HCT116 (cell line): ENCODE measurements at regions not wholly inside any gene's neighbourhood (a gene's known extent, or its start where the extent isn't known, plus 50 kb on each side); places are given as distances from the start of the nearest gene placed in this dataset.

Experiments
- EZH2 ChIP-seq: fragments of 200-600 bp; sonication (generic); IDR thresholded peaks from 2 replicates; pipeline ENCODE4 v1.6.1; 2017; ENCODE audit warnings: antibody characterized with exemption, mixed run types
- EZH2phosphoT487 ChIP-seq: fragments of 200-600 bp; IDR thresholded peaks from 2 replicates; pipeline ENCODE4 v1.6.1; 2018; ENCODE audit warnings: antibody characterized with exemption, borderline replicate concordance
- FOSL1 ChIP-seq: IDR thresholded peaks from 2 replicates; pipeline ENCODE4 v1.6.1; 2012; ENCODE audit warnings: low read depth
- MAX ChIP-seq: IDR thresholded peaks from 2 replicates; pipeline ENCODE4 v1.6.1; 2012
- POLR2A ChIP-seq: IDR thresholded peaks from 2 replicates; pipeline ENCODE4 v1.7.0; 2011; ENCODE audit warnings: borderline replicate concordance; ENCODE audit not compliant: insufficient read depth, insufficient read length; ENCODE audit errors: extremely low read depth
- RAD21 ChIP-seq: IDR thresholded peaks from 2 replicates; pipeline ENCODE4 v1.6.1; 2012; ENCODE audit warnings: low read depth, mild to moderate bottlenecking
- SIN3A ChIP-seq: IDR thresholded peaks from 2 replicates; pipeline ENCODE4 v1.6.1; 2012; ENCODE audit warnings: low read depth
- SRF ChIP-seq: IDR thresholded peaks from 2 replicates; pipeline ENCODE4 v1.6.1; 2012; ENCODE audit warnings: low read depth
- TF ChIP-seq, protein P1 (sequence below), 3 experiments: fragments of 200-600 bp in 1 of 3; sonication (generic) in 1 of 3; IDR thresholded peaks in 2 of 3; conservative IDR thresholded peaks in 1 of 3; 2 replicates each; pipeline ENCODE4 v1.5.1; 2012 to 2017; ENCODE audit warnings: low read depth in 2 of 3, low read length in 2 of 3, antibody characterized with exemption in 1 of 3, borderline replicate concordance in 1 of 3, control low read depth in 1 of 3, mild to moderate bottlenecking in 1 of 3, mixed read lengths in 1 of 3, mixed run types in 1 of 3, moderate library complexity in 1 of 3; ENCODE audit not compliant: insufficient read depth in 1 of 3

DNA sequence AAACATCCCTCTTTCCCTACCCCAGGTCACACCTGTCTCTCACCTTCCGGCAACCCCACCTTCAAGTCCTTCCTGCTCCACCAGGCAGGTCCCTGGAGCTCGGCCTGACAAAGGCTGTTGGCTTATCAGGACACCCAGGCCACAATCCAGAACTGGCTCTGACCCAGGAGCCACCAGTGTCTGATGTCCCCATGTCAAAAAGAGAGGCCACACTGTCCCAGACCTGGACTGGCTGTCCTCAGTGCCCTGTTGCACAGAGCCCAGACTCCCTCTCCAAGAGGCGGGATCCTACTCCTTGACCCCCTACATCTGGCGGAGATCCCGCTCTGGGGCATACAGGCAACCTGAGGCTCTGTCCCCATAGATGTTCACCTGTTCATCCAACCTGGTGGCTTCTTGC lies 116.0 kb downstream of the MN1 start:
- TF ChIP-seq EZH2 (no peak), EZH2phosphoT487 (no peak), MAX (no peak), POLR2A (no peak), RAD21 (no peak), SIN3A (no peak), SRF (no peak), FOSL1 (no peak)
- TF ChIP-seq, protein P1, sequence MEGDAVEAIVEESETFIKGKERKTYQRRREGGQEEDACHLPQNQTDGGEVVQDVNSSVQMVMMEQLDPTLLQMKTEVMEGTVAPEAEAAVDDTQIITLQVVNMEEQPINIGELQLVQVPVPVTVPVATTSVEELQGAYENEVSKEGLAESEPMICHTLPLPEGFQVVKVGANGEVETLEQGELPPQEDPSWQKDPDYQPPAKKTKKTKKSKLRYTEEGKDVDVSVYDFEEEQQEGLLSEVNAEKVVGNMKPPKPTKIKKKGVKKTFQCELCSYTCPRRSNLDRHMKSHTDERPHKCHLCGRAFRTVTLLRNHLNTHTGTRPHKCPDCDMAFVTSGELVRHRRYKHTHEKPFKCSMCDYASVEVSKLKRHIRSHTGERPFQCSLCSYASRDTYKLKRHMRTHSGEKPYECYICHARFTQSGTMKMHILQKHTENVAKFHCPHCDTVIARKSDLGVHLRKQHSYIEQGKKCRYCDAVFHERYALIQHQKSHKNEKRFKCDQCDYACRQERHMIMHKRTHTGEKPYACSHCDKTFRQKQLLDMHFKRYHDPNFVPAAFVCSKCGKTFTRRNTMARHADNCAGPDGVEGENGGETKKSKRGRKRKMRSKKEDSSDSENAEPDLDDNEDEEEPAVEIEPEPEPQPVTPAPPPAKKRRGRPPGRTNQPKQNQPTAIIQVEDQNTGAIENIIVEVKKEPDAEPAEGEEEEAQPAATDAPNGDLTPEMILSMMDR (IDR thresholded peaks at IDR 0.05 in 2 of 3, conservative IDR thresholded peaks at IDR 0.05 in 1 of 3; ENCODE audit: borderline replicate concordance in 1 of 3, insufficient read depth in 1 of 3, low read depth in 2 of 3, low read length in 2 of 3), result no peak
